Smooth muscle cell (in vitro differentiated cells): ENCODE measurements at regions not wholly inside any gene's neighbourhood (a gene's known extent, or its start where the extent isn't known, plus 50 kb on each side); places are given as distances from the start of the nearest gene placed in this dataset.
A peak's percentile ranks its signal among the peaks of the same experiment; 100 is the strongest.

Source experiments
- DNase-seq: peaks from one replicate; lab custom pipeline; 2025; ENCODE audit not compliant: unreplicated experiment; lab: John Stamatoyannopoulos, UW
- H2AFZ ChIP-seq: fragments of 200-600 bp; sonication (generic); 2 replicates; pipeline ENCODE4 v1.6.0; 2016; ENCODE audit warnings: antibody characterized with exemption, low read depth, mild to moderate bottlenecking
- H3F3A ChIP-seq: fragments of 200-600 bp; sonication (generic); 2 replicates; pipeline ENCODE4 v1.6.0; 2017; ENCODE audit warnings: antibody characterized with exemption, low read depth
- H3K27ac ChIP-seq: fragments of 200-600 bp; sonication (generic); 2 replicates; pipeline ENCODE4 v1.5.1; 2016; ENCODE audit warnings: low read depth, mild to moderate bottlenecking
- H3K27me3 ChIP-seq: fragments of 200-600 bp; sonication (generic); 2 replicates; pipeline ENCODE4 v1.6.1; 2016; ENCODE audit warnings: low read depth, mild to moderate bottlenecking
- H3K36me3 ChIP-seq: fragments of 200-600 bp; sonication (generic); 2 replicates; pipeline ENCODE4 v1.5.1; 2016; ENCODE audit warnings: low read depth
- H3K4me1 ChIP-seq: fragments of 200-600 bp; sonication (generic); 2 replicates; pipeline ENCODE4 v1.5.1; 2016; ENCODE audit warnings: low read depth
- H3K4me2 ChIP-seq: fragments of 200-600 bp; sonication (generic); 2 replicates; pipeline ENCODE4 v1.6.0; 2016; ENCODE audit warnings: mild to moderate bottlenecking
- H3K4me3 ChIP-seq: fragments of 200-600 bp; sonication (generic); 2 replicates; pipeline ENCODE4 v1.5.1; 2016; ENCODE audit warnings: mild to moderate bottlenecking
- H3K79me2 ChIP-seq: fragments of 200-600 bp; sonication (generic); 2 replicates; pipeline ENCODE4 v1.6.0; 2016; ENCODE audit warnings: low read depth, mild to moderate bottlenecking
- H3K9ac ChIP-seq: fragments of 200-600 bp; sonication (generic); 2 replicates; pipeline ENCODE4 v1.6.0; 2016; ENCODE audit warnings: low read depth
- H3K9me3 ChIP-seq: fragments of 200-600 bp; sonication (generic); replicated peaks from 2 replicates; pipeline ENCODE4 v1.5.1; 2016; ENCODE audit warnings: low read depth
- H4K20me1 ChIP-seq: fragments of 200-600 bp; sonication (generic); 2 replicates; pipeline ENCODE4 v1.6.0; 2016; ENCODE audit warnings: low read depth
- CTCF ChIP-seq: fragments of 200-600 bp; sonication (generic); IDR thresholded peaks from 2 replicates; pipeline ENCODE4 v1.5.1; 2017; ENCODE audit warnings: borderline replicate concordance, mild to moderate bottlenecking, antibody characterized with exemption; ENCODE audit not compliant: insufficient read depth, poor library complexity, severe bottlenecking
- WGBS: methylation state at CpG from one replicate; pipeline ENCODE4 v1.1.7; 2016; ENCODE audit warnings: low lambda C conversion rate; 5-methylcytosine and 5-hydroxymethylcytosine counted together

DNA sequence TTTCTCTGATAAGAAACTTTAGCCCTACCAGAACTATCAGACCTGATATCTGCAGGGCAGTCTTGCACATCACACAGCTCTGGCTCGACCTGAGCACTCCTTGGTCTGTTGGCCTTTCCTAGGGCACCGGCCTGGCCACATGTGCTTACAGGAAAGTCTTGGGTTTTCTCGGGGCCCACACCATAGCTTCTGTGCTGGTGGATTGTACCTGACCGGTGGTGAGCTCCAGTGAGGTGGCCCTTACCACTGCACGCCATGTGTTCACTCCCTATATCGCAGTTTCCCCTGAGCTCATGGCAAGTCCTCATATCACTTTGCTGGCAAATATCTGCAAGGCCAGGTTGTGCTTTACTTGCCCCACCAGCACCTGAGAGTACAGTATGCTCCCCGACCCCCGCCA, 2637.4 kb downstream of the ARAP2 start:
- H3F3A ChIP-seq, result no peaks in the 10 kb centered on the region
- H3K9ac ChIP-seq, result no peak overlapping the region
- no peak for DNase-seq
- no peaks in the 10 kb centered on the region for H3K9me3 ChIP-seq
- H3K4me2 ChIP-seq, result no peak overlapping the region
- H4K20me1 ChIP-seq, result no peaks in the 10 kb centered on the region
- H3K4me3 ChIP-seq, result no peak overlapping the region
- TF ChIP-seq CTCF, result no peak
- H2AFZ ChIP-seq, result no peak overlapping the region
- no peaks in the 10 kb centered on the region for H3K36me3 ChIP-seq
- no peaks in the 10 kb centered on the region for H3K79me2 ChIP-seq
- WGBS, result 88% methylated on average over 8 of the region's 8 CpGs
- no peaks in the 10 kb centered on the region for H3K4me1 ChIP-seq
- H3K27me3 ChIP-seq, result no peaks in the 10 kb centered on the region
- H3K27ac ChIP-seq, result no peak overlapping the region

- Histone ChIP-seq H3K4me1 (no peaks in the 10 kb centered on the region), H3K4me2 (no peak overlapping the region), H3K9ac (no peak overlapping the region), H3K9me3 (no peaks in the 10 kb centered on the region), H3K27ac (no peak overlapping the region), H2AFZ (no peak overlapping the region), H4K20me1 (no peaks in the 10 kb centered on the region), H3K36me3 (no peaks in the 10 kb centered on the region), H3F3A (no peaks in the 10 kb centered on the region), H3K27me3 (no peaks in the 10 kb centered on the region), H3K79me2 (no peaks in the 10 kb centered on the region), H3K4me3 (no peak overlapping the region)
- no peak for TF ChIP-seq CTCF
- 84% methylated on average over 2 of the region's 2 CpGs for WGBS
- no peak for DNase-seq
These were observed 2628.2 kb downstream of the ARAP2 start for GRCh38 chr4:33616121-33616520.

DNA sequence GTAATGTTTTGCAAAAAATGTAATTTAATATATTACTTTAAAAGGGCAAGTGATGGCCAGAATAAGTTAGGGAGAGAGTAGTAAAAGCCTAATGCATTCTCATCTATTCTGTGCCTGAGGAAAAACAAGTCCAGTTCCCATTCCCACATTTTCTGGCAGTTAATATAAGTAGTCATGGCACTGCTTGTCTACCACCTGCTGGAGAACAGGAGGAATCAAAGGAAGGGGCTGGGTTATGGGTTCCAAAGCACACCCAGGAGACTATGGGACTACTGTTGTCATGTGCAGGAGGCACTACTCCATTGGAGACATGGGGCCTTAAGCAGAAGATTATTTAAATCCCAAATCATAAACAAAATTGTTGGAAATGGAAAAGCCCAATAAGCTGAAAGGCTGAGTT, 2618.6 kb downstream of the ARAP2 start:
- peak; percentile 5 for TF ChIP-seq CTCF

DNA sequence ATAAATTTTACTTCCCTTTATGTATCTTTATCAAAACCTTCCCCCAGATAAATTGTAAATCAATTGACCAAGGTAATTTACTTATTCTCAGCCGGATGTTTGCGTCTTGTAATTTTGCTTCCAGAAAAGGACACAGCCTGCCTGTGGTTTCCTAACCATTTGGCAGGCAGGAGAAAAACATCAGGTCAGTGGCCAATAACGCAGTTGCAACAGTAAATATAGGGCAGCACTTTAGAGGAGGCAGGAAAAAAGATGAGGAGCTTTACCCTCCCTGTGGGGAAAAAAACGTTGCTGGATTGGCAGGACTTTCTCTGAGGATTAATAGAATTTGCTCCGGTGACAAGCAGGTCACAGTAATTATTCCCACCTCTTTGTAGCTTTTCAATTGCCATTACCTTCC, 2618.1 kb downstream of the ARAP2 start:
- Histone ChIP-seq H3K4me1 (no peaks in the 10 kb centered on the region), H3K27me3 (no peaks in the 10 kb centered on the region), H4K20me1 (no peaks in the 10 kb centered on the region), H3F3A (no peaks in the 10 kb centered on the region), H3K9me3 (no peaks in the 10 kb centered on the region), H3K9ac (no peak overlapping the region), H3K27ac (no peak overlapping the region), H3K4me2 (no peak overlapping the region), H3K36me3 (no peaks in the 10 kb centered on the region), H3K4me3 (no peak overlapping the region), H2AFZ (no peak overlapping the region), H3K79me2 (no peaks in the 10 kb centered on the region)
- no peak for TF ChIP-seq CTCF
- WGBS, result 80% methylated on average over 5 of the region's 5 CpGs
- no peak for DNase-seq

More for the DNA sequence above, 2618.6 kb downstream of the ARAP2 start:
- DNase-seq, result no peak
- Histone ChIP-seq H3K79me2 (no peaks in the 10 kb centered on the region), H3K9me3 (no peaks in the 10 kb centered on the region), H2AFZ (no peak overlapping the region), H3K27me3 (no peaks in the 10 kb centered on the region), H3K4me3 (no peak overlapping the region), H3F3A (no peaks in the 10 kb centered on the region), H3K4me1 (no peaks in the 10 kb centered on the region), H3K27ac (no peak overlapping the region), H3K4me2 (no peak overlapping the region), H3K9ac (no peak overlapping the region), H4K20me1 (no peaks in the 10 kb centered on the region), H3K36me3 (no peaks in the 10 kb centered on the region)
